HG02588 (cell line): ENCODE measurements at regions not wholly inside any gene's neighbourhood (a gene's known extent, or its start where the extent isn't known, plus 50 kb on each side); places are given as distances from the start of the nearest gene placed in this dataset.

ENCODE experiments used
- ATAC-seq: cut with Tn5 transposase; IDR thresholded peaks from one replicate; pipeline ENCODE4 v1.9.1; 2021; ENCODE audit warnings: mild to moderate bottlenecking, moderate library complexity; ENCODE audit not compliant: unreplicated experiment

DNA sequence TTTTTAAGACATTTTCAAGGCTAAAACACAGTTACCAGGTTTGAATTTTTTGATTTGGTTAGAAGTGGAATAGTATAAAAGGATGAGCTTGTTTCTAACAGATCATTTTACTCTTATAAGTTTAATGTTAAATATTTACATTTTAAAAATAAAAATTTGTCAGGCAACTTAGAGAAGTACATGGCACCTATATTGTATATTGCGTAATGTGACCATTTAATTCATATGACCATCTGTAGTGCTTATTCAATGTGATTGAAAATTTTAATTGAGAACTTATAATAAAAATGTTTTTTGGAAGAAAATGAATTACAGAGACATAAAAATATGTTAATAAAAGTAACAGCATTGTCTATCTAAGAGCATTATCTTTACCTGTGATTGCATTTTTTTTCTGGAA lies 1632.4 kb downstream of the RPA4 start:
- no peak for ATAC-seq

DNA sequence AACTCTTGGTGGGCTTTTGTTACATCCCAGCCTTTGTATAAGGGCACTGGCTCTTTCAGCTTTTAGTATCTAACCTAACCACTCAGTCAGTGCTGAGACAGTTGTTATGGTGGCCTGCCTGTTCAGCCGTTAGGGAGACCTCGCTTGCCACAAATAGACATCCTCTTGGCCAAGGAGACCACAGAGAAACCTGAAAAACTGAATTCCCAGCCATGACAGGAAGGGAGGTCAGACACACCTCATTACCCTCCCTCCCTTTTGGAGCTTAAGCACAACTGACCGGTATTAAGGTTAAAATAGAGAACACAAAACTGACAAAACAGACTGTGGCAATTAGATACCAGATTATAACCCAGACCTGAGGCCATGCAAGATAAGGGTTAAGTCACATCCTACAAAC lies 1639.3 kb downstream of the RPA4 start:
- ATAC-seq = no peak

DNA sequence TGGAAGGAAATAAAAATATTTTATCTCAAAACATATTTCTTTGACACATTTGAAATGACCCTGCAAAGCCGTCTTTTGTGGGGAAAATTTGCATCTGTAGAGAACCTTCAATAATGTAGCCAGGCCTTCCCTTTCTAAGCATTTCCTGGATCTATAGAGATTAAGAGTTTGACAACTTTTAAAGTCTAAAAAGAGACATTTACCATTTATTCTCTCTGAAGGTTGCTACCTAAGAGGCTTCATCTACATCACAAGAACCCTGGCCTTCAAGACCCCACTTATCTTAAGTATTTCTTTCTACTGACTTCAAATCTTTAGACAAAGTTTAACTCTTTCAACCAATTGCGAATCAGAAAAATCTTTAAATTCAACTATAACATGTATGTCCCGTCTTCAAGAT lies 1639.8 kb downstream of the RPA4 start:
- ATAC-seq = no peak

DNA sequence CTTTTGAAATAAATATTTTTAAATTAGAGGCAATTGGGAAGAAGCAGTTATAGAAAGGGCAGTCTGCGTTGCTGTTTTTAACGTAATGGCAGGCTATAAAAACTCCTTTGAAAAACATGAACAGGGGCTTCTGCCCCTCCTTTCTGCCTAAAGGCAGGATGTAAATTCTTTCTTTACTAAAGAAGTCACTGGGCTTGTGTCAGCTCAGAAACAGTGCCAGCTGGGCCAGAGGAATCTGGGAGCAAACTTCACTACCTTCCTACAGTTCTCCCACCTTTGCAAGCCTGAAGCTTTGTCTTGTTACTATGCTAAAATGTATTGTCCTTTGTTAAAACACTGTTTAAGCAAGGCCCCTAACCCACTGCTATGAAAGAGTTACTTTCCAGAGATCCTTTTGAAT lies 1664.8 kb downstream of the RPA4 start:
- no peak for ATAC-seq

DNA sequence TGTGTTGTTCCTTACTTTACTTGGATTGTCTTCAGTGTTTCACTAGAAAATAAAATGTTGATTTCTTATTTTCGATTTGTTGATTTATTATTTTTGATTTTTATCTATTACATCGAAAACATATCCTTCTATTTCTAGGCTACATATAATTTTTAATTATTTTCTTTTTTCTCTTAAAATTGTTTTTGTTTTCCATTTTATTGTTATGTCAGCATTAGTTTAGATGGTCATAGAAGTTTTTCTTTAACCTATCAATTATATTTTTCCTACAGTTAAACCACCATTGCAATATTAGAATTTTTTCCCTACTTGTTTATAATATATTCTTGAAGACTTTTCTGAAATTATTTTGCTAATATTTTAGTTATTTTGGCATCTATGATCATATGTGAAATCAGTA lies 1685.1 kb downstream of the RPA4 start:
- ATAC-seq = no peak

DNA sequence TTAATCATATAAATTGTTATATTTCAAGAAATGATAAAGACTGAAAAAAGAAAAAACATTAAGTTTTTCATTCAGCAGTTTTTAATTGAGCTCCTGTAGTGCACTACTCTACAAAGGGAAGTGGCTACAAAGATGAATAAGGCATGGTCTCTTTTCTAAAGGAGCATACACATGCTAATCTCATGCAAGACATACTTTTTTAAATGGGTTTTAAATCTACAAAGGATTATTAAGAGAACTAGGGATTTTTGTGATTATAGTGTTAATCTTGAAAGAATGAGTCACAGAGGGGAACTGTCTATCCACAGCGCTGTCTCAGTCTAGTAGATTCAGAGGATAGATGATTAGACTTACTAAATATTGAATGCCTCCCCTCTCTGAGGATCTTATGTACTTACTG lies 1722.2 kb downstream of the RPA4 start:
- no peak for ATAC-seq

DNA sequence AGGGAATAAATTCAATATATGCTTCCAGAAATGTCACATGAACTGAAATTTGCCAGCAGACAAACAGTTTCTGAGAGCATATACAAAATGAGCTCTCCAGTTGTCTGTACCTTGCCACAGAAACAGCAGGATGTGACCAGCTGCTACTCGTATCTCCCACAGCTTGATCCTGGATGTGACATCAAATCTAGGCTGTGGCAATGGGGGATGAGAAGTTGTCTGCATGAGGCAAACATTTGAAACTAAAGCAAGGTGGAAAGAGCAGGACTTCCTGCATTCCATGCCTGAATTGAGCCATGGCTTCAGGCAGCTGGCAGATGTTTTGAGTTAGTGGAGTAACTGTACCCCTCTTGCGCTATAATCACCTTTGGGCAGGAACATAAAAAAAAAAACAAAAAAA lies 1724.0 kb downstream of the RPA4 start:
- no peak for ATAC-seq

DNA sequence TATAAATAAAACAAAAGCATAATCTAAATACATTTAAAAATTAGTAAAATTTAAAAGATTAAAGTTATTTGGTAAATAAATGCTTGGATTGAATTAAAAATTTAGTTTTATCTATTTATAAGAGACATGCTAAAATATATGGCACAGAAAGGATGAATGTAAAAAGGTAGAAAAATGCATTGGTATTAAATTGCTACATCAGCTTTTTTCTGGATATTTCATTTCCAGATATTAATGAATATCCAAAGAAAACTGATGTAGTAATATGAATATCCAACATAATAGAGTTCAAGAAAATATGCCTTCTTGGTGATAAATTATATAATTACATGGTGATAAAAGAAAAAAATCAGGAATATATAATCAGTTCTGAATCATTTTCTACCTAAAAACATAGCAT lies 1743.9 kb downstream of the RPA4 start:
- no peak for ATAC-seq

DNA sequence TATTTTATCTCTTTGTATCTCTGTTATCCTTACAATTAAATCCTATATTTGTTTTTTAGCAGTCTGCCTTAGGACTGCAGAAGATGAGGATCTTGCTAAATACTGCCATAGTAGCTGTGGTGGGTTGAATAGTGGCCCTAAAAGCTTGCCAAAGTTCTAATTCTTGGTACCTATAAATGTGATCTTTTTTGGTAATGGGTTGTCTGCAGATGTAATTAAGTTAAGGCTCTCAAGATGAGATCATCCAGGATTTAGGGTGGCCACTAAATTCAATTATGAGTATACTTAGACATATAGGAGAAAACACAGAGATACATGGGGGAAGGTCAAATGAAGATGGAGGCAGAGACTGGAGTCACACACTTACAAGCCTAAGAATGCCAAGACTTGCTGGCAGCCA lies 1753.7 kb downstream of the RPA4 start:
- no peak for ATAC-seq

DNA sequence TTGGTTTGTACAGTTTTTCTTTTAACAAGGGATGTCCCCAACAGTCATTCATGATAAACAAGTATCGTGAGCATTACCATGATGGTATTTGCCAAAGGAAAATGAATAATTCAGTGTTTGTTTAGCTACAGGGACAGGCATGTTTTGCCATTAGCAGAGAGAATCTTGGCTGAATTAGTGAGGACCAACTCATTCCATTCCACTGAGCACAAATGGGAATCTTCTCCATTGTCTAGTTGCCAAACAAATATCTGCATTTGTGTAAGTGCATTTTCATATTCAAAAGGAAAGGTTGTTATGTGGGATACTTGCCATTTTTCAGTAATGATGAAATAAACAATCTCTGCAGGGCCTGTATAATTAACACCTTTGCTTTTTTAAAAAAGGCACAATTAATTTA lies 1762.6 kb downstream of the RPA4 start:
- no peak for ATAC-seq

DNA sequence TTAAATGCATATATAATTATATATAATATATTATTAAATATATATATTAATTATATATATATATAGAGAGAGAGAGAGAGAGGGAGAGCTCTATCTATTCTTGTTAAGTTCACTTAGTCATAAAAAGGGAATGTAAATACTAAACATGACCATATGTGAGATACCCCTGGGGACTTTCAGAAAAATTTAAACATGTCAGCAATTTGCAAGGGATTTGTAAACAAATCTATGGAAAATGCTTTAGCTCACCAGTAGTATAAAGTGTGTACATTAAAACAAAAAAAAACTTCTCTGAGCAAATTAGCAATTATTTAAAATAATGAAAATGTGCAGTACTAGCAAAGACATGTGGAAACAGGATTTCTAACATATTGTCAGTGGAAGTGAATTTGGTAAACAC lies 1755.5 kb downstream of the PCDH19 start:
- ATAC-seq = no peak
